Erythroblast (primary cell): ENCODE measurements at regions not wholly inside any gene's neighbourhood (a gene's known extent, or its start where the extent isn't known, plus 50 kb on each side); places are given as distances from the start of the nearest gene placed in this dataset.

Source experiments
- DNase-seq, 2 experiments: peaks; one replicate each; lab custom pipeline; 2025; lab: John Stamatoyannopoulos, UW
- GATA1 ChIP-seq: IDR thresholded peaks from 2 replicates; pipeline ENCODE4 v1.6.1; 2011; ENCODE audit warnings: low read depth, mild to moderate bottlenecking, control low read depth, low read length, moderate library complexity
- POLR2A ChIP-seq: IDR thresholded peaks from 2 replicates; pipeline ENCODE4 v1.6.1; 2011; ENCODE audit warnings: mild to moderate bottlenecking, low read length

GRCh38 chr1:191256917-191257316, 779.3 kb upstream of the BRINP3 start:
- no peak for DNase-seq
- TF ChIP-seq POLR2A (no peak), GATA1 (no peak)

- no peak for TF ChIP-seq GATA1
- TF ChIP-seq POLR2A = no peak
- no peak for DNase-seq
These were observed 782.4 kb upstream of the BRINP3 start for GRCh38 chr1:191260056-191260455.

GRCh38 chr1:191261111-191261510, 783.4 kb upstream of the BRINP3 start:
- TF ChIP-seq POLR2A = no peak
- no peak for DNase-seq

DNA sequence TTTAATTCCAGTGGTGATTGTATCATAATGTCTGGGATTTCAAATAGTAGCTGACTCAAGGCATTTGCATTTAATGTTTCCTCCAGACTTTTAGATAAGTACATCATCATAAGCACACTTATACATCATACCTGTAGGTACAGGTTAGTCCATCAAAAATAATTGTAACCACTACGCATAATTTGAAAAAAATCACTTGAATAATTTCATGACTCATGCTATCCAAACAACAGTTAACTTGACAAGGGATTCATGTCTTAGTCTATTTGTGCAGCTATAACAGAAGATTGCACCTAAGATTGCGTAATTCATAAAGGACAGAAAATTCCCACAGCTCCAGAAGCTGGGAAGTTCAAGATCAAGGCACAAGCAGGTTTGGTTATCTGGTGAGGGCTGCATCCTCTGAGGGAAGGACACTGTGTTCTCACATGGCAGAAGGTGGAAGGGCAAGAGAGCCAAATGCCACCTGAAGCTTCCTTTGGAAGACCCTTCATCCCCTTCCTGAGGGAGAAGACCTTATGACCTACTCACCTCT, 801.7 kb upstream of the BRINP3 start:
- DNase-seq = no peak
- TF ChIP-seq GATA1 (no peak), POLR2A (no peak)

GRCh38 chr1:191284175-191284574, 806.5 kb upstream of the BRINP3 start:
- DNase-seq = no peak
- TF ChIP-seq GATA1 (no peak), POLR2A (no peak)

- no peak for DNase-seq
- TF ChIP-seq POLR2A (no peak), GATA1 (no peak)
These were observed 812.8 kb upstream of the BRINP3 start for GRCh38 chr1:191290441-191290840.

GRCh38 chr1:191305370-191305769, 827.7 kb upstream of the BRINP3 start:
- no peak for TF ChIP-seq POLR2A
- TF ChIP-seq GATA1 = no peak

DNA sequence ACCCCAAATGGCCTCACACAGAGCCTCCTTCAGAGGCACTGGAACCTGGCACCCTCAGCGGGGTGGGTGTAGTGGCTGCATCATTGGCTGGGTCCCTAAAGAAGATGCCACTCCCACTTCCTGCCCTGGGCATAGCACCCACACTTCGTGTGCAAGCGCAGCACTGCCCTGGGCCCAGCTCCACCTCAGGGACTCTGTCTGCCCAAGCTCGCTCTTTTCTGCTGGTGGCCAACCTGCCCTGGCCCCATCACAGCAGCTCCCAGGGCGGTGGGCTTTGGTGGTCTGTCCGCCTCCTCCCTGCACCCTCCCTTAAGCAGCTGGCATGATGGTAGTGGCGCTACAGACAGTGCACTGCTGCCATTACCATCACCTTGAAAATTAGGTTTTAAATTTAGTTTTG, 829.3 kb upstream of the BRINP3 start:
- no peak for TF ChIP-seq POLR2A
- DNase-seq = no peak

More at GRCh38 chr1:191305370-191305769, 827.7 kb upstream of the BRINP3 start:
- DNase-seq = no peak

- peak; percentile 38 to 54 for DNase-seq
- TF ChIP-seq GATA1 (no peak), POLR2A (no peak)
These were observed 838.2 kb upstream of the RGS18 start for GRCh38 chr1:191320062-191320461.

- no peak for TF ChIP-seq POLR2A
- no peak for TF ChIP-seq GATA1
- no peak for DNase-seq
These were observed 830.4 kb upstream of the RGS18 start for GRCh38 chr1:191327868-191328267.

- DNase-seq = no peak
- TF ChIP-seq GATA1 = no peak
- no peak for TF ChIP-seq POLR2A
These were observed 814.4 kb upstream of the RGS18 start for GRCh38 chr1:191343816-191344215.

GRCh38 chr1:191346381-191346780, 811.9 kb upstream of the RGS18 start:
- TF ChIP-seq POLR2A (no peak), GATA1 (no peak)
- DNase-seq = no peak

DNA sequence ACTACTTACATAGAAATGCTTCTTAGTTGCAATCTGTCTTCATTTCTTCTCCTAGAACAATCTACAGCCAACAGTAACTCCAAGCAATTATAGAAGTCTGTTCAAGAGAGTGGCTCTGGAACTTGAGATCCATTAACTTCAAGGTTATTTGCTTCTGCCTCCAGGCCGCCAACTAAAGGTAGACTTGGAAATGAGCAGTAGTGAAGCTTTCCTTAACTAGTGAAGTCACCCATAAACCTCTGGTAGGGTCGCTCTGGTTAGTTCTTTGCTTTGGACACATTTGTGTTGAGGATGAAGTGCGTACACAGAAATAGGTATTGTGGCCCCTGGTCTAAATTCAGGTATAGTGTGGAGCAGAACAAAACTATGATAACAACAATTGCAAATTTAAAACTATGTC, 809.9 kb upstream of the RGS18 start:
- TF ChIP-seq GATA1 (no peak), POLR2A (no peak)
- DNase-seq = no peak

GRCh38 chr1:191350938-191351337, 807.3 kb upstream of the RGS18 start:
- no peak for DNase-seq
- TF ChIP-seq GATA1 (no peak), POLR2A (no peak)

DNA sequence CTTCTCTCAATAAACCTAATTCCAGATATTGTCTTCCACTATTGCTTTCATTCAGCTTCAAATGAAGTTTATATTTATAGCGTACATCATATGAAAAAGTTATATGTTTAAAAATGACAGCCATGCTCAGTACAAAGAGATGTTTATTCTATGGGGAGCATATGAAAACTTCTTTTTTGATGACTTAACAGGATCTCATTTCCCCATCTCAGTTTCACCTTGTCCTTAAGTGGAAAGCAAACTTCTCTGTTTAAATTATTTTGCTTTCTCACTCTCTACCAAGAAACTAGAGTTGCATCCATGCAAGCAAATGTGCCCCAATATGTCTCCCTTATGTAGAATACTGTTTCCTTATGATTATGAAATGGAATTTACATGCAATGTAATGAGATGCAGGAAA, 799.5 kb upstream of the RGS18 start:
- TF ChIP-seq GATA1 (no peak), POLR2A (no peak)

More for the DNA sequence above, 799.5 kb upstream of the RGS18 start:
- DNase-seq = no peak
